Activated T-cell treated with anti-CD3 and anti-CD28 coated beads, Interleukin-2, amount 50 U/mL, for 72 hours (primary cell): ENCODE measurements at regions not wholly inside any gene's neighbourhood (a gene's known extent, or its start where the extent isn't known, plus 50 kb on each side); places are given as distances from the start of the nearest gene placed in this dataset.

Experiments
- ATAC-seq, 2 donors: fragments of 150-1000 bp; cut with Tn5 transposase; replicated peaks in 1 of 2; 2 replicates each; pipeline ENCODE4 v1.10.0; 2021; ENCODE audit warnings: moderate library complexity in 2 of 2, mild to moderate bottlenecking in 1 of 2
- DNase-seq, 2 donors: peaks; one replicate each; pipeline ENCODE4 v3.0.0; 2021 to 2022; ENCODE audit warnings: mixed read lengths in 1 of 2
- H3K27ac Mint-ChIP-seq: one replicate; pipeline ENCODE4 v1.8.0; 2022; ENCODE audit warnings: mild to moderate bottlenecking, moderate library complexity, mixed read lengths
- H3K27me3 Mint-ChIP-seq: one replicate; pipeline ENCODE4 v1.8.0; 2022; ENCODE audit warnings: low read depth, mixed read lengths
- H3K36me3 Mint-ChIP-seq, 2 donors: one replicate each; pipeline ENCODE4 v1.8.0; 2022; ENCODE audit warnings: mixed read lengths in 2 of 2, mild to moderate bottlenecking in 1 of 2; ENCODE audit not compliant: insufficient read depth in 2 of 2
- H3K4me1 Mint-ChIP-seq: one replicate; pipeline ENCODE4 v1.8.0; 2022; ENCODE audit warnings: low read depth, mixed read lengths
- H3K4me3 Mint-ChIP-seq, 2 donors: one replicate each; pipeline ENCODE4 v1.8.0; 2022; ENCODE audit warnings: mild to moderate bottlenecking in 2 of 2, mixed read lengths in 2 of 2, moderate library complexity in 2 of 2
- H3K9me3 Mint-ChIP-seq, 2 donors: one replicate each; pipeline ENCODE4 v1.8.0; 2022; ENCODE audit warnings: mixed read lengths in 2 of 2

DNA sequence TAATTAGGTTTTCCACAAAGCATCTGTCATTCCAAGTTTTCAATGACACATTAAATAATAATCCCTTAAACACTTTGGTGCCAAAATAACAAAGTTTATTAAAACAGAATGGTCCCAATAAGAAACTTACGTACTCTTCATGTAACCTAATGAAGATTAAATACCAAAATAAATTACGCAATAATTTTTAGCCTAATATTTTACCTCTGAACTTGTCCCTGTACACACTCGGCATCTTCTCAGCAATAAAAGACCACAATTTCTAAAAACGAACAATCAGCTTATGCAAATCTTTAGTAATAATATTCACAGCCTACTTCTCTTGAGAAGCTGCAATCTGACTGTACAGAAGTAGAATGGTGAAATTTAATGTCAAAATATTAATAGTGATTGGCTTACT lies 163.6 kb downstream of the ZDHHC21 start:
- Mint-ChIP-seq H3K4me1 (no peaks in the 10 kb centered on the region), H3K27ac (no peak overlapping the region), H3K4me3 (no peak overlapping the region), H3K36me3 (no peaks in the 10 kb centered on the region), H3K27me3 (peaks cover 17% of the 10 kb centered on the region), H3K9me3 (no peaks in the 10 kb centered on the region)
- ATAC-seq (no peak), DNase-seq (no peak)

GRCh38 chr9:14529054-14529453 lies 164.2 kb downstream of the ZDHHC21 start:
- ATAC-seq: no peak
- Mint-ChIP-seq H3K36me3 (no peaks in the 10 kb centered on the region), H3K4me3 (no peak overlapping the region), H3K27me3 (peaks cover 11% of the 10 kb centered on the region), H3K9me3 (no peaks in the 10 kb centered on the region), H3K4me1 (no peaks in the 10 kb centered on the region), H3K27ac (no peak overlapping the region)
- DNase-seq: no peak

GRCh38 chr9:14526504-14526903 lies 166.7 kb downstream of the ZDHHC21 start:
- ATAC-seq (no peak), DNase-seq (no peak)
- Mint-ChIP-seq H3K9me3 (no peaks in the 10 kb centered on the region), H3K36me3 (no peaks in the 10 kb centered on the region), H3K4me3 (no peak overlapping the region), H3K27ac (no peak overlapping the region), H3K4me1 (no peaks in the 10 kb centered on the region), H3K27me3 (peaks cover 6% of the 10 kb centered on the region)

DNA sequence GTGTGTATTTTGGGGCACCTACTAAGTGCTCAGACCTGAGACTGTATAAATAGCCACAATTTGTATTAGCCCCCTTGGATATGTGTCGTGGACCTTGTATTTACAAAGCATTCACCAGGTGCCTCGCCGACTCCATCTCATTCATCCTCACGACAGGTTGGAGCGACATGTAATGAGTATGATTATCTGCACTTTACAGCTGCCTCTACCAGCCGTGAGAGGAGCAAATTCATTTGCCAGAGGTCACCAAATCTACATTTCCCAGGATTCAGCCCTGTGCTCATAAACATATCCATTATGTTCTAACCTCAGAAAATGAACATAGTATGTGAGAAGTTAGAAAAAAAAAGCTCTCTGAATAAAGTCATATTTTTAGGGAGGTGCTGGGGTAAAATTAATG lies 167.4 kb downstream of the ZDHHC21 start:
- H3K4me3 Mint-ChIP-seq: no peak overlapping the region
- no peaks in the 10 kb centered on the region for H3K9me3 Mint-ChIP-seq
- no peaks in the 10 kb centered on the region for H3K4me1 Mint-ChIP-seq
- no peaks in the 10 kb centered on the region for H3K36me3 Mint-ChIP-seq
- ATAC-seq: no peak
- no peak for DNase-seq
- H3K27me3 Mint-ChIP-seq: peaks cover 6% of the 10 kb centered on the region
- no peak overlapping the region for H3K27ac Mint-ChIP-seq

DNA sequence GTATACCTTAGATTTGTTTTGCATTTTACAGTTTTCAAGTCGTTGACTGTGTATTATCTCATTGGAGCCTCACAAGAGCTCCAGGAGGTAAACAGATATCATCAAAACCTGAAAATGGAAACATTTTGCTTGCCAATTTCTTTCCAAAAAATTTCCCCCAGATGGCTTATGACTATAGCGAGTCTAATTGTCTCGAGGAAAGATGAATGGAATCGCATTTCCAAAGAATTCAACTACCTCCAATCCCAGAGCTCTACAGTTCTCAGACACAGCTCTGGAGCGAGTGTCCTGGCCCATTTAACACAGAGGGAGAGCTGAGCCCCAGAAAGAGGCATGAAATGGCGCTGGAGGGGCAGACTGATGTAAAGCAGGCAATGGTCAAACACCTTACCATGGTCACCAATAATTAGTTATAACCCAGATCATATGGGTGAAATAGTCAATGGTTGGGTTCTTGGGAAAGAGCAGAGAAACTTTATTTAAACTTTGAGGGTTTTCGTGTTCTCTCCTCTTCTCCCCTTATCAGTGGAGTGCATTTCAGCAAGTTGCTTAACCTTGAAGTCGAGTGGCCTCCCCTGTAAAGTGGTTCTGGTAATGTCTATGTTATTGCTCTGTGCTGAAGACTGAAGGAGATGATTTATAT lies 168.2 kb downstream of the ZDHHC21 start:
- H3K27me3 Mint-ChIP-seq: peaks cover 6% of the 10 kb centered on the region
- no peak overlapping the region for H3K27ac Mint-ChIP-seq
- no peak for DNase-seq
- no peak for ATAC-seq
- H3K4me3 Mint-ChIP-seq: no peak overlapping the region
- H3K36me3 Mint-ChIP-seq: no peaks in the 10 kb centered on the region
- H3K9me3 Mint-ChIP-seq: no peaks in the 10 kb centered on the region
- no peaks in the 10 kb centered on the region for H3K4me1 Mint-ChIP-seq

- Mint-ChIP-seq H3K9me3 (no peaks in the 10 kb centered on the region), H3K27ac (no peak overlapping the region), H3K27me3 (peaks cover 2% of the 10 kb centered on the region), H3K4me3 (no peak overlapping the region), H3K4me1 (no peaks in the 10 kb centered on the region), H3K36me3 (no peaks in the 10 kb centered on the region)
- DNase-seq (no peak), ATAC-seq (no peak)
These were observed 169.7 kb downstream of the ZDHHC21 start for GRCh38 chr9:14523545-14523944.

- DNase-seq (no peak), ATAC-seq (no peak)
- Mint-ChIP-seq H3K27me3 (no peaks in the 10 kb centered on the region), H3K9me3 (no peaks in the 10 kb centered on the region), H3K27ac (no peak overlapping the region), H3K4me3 (no peak overlapping the region), H3K4me1 (no peaks in the 10 kb centered on the region), H3K36me3 (no peaks in the 10 kb centered on the region)
These were observed 170.4 kb downstream of the ZDHHC21 start for GRCh38 chr9:14522627-14523379.

- ATAC-seq (no peak), DNase-seq (no peak)
- no peaks in the 10 kb centered on the region for H3K27me3 Mint-ChIP-seq
- no peak overlapping the region for H3K27ac Mint-ChIP-seq
- H3K9me3 Mint-ChIP-seq: no peaks in the 10 kb centered on the region
- H3K36me3 Mint-ChIP-seq: no peaks in the 10 kb centered on the region
- no peak overlapping the region for H3K4me3 Mint-ChIP-seq
- H3K4me1 Mint-ChIP-seq: no peaks in the 10 kb centered on the region
These were observed 172.9 kb downstream of the ZDHHC21 start for GRCh38 chr9:14520341-14520740.

DNA sequence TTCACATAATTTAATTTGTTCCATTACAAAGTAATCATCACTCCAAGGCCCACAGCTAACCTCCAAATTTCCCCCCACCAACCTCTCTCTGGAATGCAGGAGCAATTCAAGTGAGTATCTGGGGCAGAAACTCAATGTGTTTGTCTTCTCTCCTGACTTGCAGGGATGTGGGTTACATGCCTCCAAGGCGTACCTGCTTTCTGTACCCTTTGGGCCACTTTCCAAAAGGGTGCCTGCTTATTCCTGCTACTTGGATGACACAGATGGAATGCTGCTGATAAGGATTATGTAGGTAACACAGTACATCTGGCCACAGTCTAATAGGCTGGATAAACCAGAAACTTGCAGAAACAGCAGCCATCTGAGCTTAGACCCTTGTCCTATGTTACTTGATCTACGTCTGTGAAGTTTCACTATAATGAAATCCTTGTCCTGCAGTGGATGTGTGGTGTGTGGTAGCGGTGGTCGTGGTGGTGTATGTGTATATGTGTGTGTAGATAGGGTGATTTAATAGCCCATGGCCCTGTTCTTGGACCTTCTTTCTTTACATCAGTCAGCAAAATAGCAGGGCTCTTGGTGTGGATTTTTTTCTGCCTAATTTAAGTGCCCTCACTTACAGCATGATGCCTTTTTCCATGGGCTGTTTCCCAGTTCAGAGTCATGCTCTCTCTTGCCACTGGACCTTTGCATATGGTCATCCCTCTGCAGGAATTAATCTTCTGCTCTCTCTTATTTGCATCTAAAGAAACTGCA lies 175.9 kb downstream of the ZDHHC21 start:
- Mint-ChIP-seq H3K36me3 (no peaks in the 10 kb centered on the region), H3K4me1 (no peaks in the 10 kb centered on the region), H3K27me3 (no peaks in the 10 kb centered on the region), H3K27ac (no peak overlapping the region), H3K9me3 (no peaks in the 10 kb centered on the region), H3K4me3 (no peak overlapping the region)
- DNase-seq (no peak), ATAC-seq (no peak)

DNA sequence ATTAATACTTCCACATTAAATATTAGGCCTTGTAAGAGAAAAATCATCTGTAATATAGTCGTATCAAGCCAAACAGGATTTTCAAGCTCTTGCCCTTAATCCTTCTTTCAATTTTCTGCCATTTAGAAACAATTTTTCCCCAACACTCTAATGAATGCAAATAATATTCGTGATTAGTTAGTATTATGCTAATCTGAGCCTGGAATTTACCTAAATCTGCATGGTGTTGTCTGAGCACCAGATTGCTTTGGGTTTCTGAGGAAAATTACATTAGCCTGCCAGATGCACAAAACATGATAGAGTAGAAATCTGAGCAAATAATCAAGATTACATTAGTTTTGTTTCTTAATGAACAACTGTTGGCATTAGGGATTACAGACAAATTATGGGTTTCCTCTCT lies 176.6 kb downstream of the ZDHHC21 start:
- Mint-ChIP-seq H3K9me3 (no peaks in the 10 kb centered on the region), H3K36me3 (no peaks in the 10 kb centered on the region), H3K27ac (no peak overlapping the region), H3K27me3 (no peaks in the 10 kb centered on the region), H3K4me3 (no peak overlapping the region), H3K4me1 (no peaks in the 10 kb centered on the region)
- ATAC-seq (no peak), DNase-seq (no peak)

DNA sequence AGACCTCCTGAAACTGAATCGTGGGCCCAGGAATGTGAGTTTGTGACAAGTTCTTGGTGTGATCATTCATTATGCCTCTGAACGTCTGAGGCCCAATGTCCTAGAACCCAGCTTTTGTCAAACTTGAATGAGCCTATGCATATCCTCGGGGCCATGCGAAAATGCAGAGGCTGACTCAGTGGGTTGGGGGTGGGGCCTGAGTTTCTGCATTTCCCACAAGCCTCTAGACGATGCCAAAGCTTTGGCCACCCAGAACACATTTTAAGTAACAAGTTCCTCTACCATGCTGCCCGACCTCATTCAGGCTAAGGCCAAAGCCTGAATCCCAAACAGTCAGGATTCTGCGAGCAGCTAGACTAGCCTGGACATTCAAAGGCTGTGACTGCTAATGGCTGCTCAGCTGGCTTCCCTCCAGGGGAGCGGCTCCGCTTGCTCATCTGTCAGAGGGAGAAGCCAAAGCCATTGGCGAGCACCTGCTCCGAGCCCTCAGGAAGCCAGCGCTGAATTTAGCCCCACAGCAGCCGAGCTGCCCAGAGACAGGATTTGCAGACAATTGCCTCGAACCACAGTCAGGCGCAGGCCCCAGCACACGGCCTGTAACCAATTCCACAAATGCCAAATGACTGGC lies 177.5 kb downstream of the ZDHHC21 start:
- Mint-ChIP-seq H3K27me3 (no peaks in the 10 kb centered on the region), H3K9me3 (no peaks in the 10 kb centered on the region), H3K4me1 (no peaks in the 10 kb centered on the region), H3K36me3 (no peaks in the 10 kb centered on the region), H3K4me3 (no peak overlapping the region), H3K27ac (no peak overlapping the region)
- ATAC-seq (no peak), DNase-seq (no peak)

GRCh38 chr9:14515049-14515448 lies 178.2 kb downstream of the ZDHHC21 start:
- H3K27me3 Mint-ChIP-seq: no peaks in the 10 kb centered on the region
- no peaks in the 10 kb centered on the region for H3K36me3 Mint-ChIP-seq
- H3K4me3 Mint-ChIP-seq: no peak overlapping the region
- DNase-seq: no peak
- no peaks in the 10 kb centered on the region for H3K4me1 Mint-ChIP-seq
- no peak for ATAC-seq
- no peaks in the 10 kb centered on the region for H3K9me3 Mint-ChIP-seq
- H3K27ac Mint-ChIP-seq: no peak overlapping the region

DNA sequence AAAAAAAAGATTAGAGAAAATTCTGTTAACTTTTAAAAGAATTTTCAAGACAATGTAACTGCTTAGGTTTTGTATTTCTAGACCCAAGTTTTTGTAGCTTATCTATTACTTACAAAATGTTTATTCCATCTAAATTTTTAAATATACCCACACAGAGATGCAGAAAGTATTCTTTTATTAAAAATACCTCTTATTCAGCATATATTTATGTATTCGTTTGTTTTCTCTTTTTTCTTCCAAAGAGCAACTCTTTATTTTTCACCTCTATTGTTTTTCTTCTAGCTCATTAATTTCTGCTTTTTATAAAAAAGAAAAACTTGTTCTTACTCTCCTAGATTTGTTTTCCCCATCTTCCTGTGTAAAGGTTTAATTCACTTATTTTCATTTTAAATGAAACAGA lies 180.3 kb downstream of the ZDHHC21 start:
- no peak overlapping the region for H3K4me3 Mint-ChIP-seq
- ATAC-seq: no peak
- no peak overlapping the region for H3K27ac Mint-ChIP-seq
- no peaks in the 10 kb centered on the region for H3K4me1 Mint-ChIP-seq
- H3K9me3 Mint-ChIP-seq: no peaks in the 10 kb centered on the region
- peaks cover 6% of the 10 kb centered on the region for H3K27me3 Mint-ChIP-seq
- DNase-seq: no peak
- H3K36me3 Mint-ChIP-seq: no peaks in the 10 kb centered on the region
